SK-N-MC (cell line): ENCODE measurements at regions not wholly inside any gene's neighbourhood (a gene's known extent, or its start where the extent isn't known, plus 50 kb on each side); places are given as distances from the start of the nearest gene placed in this dataset.

Source experiments
- EZH2 ChIP-seq: fragments of 200-600 bp; sonication (generic); IDR thresholded peaks from one replicate; pipeline ENCODE4 v1.6.1; 2017; ENCODE audit warnings: antibody characterized with exemption
- POLR2AphosphoS5 ChIP-seq: IDR thresholded peaks from 2 replicates; pipeline ENCODE4 v1.6.1; 2012; ENCODE audit warnings: mild to moderate bottlenecking, low read depth, low read length, borderline replicate concordance

DNA sequence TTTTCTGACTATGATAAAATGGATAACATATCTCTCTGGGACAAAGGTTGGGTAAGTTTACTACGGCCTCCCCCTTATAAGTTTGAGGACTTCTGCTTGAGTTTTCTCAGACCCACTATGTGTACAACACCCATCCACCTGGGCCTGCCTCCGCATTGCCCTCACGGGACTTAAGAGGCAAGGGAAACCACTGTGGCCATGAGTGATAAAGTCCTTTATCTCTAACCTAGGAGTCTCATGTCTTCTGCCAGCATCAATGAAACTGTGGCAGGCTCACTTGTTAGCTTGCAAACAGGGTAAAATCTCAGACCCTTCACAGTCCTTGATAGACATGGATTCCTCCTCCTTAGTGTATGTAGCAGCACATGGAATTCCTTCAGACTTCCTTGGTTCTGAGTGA, 173.4 kb upstream of the MYLIP start:
- no peak for TF ChIP-seq POLR2AphosphoS5
- TF ChIP-seq EZH2: no peak
